HG03520 (cell line): ENCODE measurements at regions not wholly inside any gene's neighbourhood (a gene's known extent, or its start where the extent isn't known, plus 50 kb on each side); places are given as distances from the start of the nearest gene placed in this dataset.

Source experiments
- ATAC-seq: cut with Tn5 transposase; IDR thresholded peaks from one replicate; pipeline ENCODE4 v1.9.1; 2021; ENCODE audit warnings: mild to moderate bottlenecking, moderate library complexity; ENCODE audit not compliant: unreplicated experiment

- no peak for ATAC-seq
Observed at GRCh38 chr17:69761767-69762321, 313.2 kb upstream of the KCNJ16 start.

- ATAC-seq = no peak
Observed at GRCh38 chr17:69762359-69762758, 312.7 kb upstream of the KCNJ16 start.

DNA sequence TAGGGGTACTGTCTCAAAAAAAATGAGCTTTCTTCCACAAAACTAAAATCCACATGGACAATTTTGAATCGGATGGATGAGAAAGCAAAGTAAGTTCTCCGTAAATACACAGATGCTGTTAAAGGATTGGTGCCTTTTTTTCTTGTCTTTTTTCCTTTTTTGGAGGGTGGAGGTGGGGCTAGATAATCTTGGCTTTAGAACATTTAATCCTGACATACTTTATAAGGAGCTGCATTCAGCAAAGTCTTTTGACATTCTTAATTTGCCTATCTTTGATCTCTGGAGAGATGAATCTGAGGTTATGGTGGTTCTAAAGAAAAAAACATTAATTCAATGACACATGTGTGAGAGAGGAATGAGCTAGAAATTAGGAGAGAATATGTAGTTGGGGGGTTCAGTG is 312.3 kb upstream of the KCNJ16 start:
- ATAC-seq = no peak

GRCh38 chr17:69763503-69763902 is 311.5 kb upstream of the KCNJ16 start:
- no peak for ATAC-seq

DNA sequence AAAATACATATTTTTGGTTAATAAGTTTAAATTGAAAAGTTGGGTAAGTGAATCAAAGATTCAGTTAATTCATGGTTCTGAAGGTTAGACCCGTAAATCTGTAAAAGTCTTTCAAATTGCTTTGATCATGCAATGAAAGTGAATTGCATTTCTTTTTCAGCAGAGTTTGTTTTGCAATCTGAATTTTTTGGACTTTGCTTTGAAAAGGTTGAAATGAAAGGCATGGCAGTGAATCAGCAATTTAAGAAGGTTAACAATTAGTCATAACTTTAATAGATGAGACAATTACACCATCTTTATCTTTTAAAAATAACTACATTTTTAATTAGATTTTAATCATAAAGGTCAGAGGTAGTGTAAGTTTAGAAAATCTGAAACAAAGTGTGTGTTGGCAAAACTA is 310.9 kb upstream of the KCNJ16 start:
- no peak for ATAC-seq

GRCh38 chr17:69769050-69769449 is 306.0 kb upstream of the KCNJ16 start:
- no peak for ATAC-seq

- ATAC-seq = no peak
Observed at GRCh38 chr17:69773081-69773480, 301.9 kb upstream of the KCNJ16 start.

DNA sequence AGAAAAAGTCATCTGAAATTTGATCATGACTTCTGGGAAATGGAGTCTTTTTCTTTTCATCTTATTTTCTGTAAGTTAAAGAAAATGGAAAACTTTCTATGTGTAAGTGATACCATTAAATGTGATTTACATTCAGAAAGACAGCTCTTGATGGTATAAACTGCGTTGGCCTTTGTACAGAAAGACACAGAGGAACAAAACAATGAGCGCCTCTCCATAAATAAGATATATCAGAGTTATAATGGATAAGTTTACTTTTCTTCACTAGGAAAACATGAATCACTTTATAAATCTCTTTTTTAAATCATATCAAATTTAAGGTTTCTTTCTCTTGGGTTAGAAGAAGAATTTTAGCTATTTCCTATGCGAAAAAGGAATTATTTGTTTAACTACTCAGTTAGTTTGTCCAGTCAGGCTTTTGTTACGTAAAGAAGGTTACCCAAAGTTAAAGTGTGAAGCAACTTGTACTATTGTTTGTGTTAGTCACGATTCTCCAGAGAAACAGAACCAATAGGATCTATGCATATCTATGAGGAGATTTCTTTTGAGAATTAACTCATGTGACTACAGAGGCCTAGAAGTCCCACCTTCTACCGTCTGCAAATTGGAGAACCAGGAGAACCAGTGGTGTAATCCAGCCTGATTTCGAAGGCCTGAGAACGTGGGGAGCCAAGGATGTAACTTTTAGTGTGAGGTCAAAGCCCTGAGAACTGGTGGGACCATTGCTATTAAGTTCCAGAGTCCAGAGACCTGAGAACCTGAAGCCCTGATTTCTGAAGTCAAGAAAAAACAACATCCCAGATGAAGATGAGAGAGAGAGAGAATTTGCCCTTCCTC is 295.4 kb upstream of the KCNJ16 start:
- no peak for ATAC-seq

GRCh38 chr17:69783865-69784264 is 291.2 kb upstream of the KCNJ16 start:
- ATAC-seq = no peak

DNA sequence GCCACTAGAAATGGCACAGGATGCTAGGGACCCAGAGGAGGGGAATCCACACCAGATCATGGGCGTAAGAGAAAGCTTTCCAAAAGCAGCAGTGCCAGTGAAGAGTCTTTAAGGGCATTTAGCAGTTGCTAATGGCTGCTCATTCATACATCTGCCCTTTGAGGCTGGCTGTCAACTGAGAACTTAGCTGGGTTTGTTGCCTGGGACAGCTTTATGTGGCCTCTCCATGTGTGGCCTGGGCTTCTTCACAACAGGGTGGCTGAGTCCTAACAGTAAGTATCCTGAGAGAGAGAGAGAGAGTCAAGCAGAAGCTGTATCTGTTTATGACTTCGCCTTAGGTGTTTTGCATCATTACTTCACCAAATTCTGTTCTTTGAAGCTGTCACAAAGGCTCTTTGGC is 286.1 kb upstream of the KCNJ16 start:
- ATAC-seq = no peak

DNA sequence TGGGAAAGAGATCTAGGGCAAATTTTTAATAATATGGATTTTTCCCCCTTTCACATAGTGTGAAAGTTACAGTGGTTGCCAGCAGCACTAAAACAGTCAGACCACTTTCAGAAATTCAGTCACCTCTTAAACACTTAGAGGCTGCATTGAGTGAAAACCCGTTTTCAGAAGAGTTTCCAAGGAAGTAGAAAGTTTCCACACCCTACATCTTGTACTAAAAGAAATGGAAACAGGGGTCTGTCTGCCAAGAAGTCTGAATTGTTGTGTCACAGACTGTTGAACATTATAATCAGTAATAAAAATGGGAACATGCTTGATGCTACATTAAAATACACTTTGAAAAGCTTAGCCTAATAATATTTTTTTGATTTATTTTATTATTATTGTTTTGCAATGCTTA is 278.9 kb upstream of the KCNJ16 start:
- ATAC-seq = no peak

GRCh38 chr17:69800870-69801269 is 274.2 kb upstream of the KCNJ16 start:
- ATAC-seq = no peak

DNA sequence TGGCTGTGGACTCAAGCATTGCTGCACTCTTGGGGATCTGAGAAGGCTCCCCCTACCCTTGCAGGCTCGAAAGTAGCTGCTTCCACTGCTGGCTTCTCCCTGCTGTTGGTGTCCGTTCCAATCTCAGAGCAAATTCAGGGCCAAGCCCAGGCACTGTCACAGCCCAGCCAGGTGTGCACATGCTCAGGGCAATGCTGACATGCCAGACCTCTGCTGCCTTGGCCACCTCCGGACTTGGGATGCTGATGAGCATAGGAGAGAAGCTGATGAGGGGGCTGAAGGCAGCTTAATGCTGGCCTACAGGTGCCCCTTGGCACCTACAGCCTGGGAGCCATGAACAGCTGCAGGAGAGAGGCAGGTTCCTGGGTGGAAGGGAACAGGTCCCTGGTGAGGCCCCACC is 273.7 kb upstream of the KCNJ16 start:
- no peak for ATAC-seq

- ATAC-seq = no peak
Observed at GRCh38 chr17:69802045-69802740, 272.8 kb upstream of the KCNJ16 start.

DNA sequence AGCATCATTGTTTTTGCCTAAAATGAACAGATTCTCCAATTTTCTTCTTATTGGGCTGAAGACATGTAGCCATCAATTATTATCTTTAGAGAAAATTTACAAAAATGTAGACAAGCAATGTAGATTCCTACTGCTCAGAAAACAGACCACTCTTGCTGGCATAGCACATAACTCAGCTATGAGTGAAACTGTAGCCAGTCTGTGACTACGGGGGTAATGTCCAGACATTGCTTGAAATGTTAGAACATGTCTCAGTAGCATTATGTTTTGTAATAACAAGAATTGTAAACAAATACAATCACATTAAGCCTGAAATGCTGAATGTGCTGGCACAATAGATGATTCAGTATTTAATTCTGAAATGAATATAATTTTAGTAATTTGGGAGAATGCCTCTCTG is 265.7 kb upstream of the KCNJ16 start:
- no peak for ATAC-seq

- ATAC-seq = no peak
Observed at GRCh38 chr17:69810326-69810965, 264.6 kb upstream of the KCNJ16 start.

DNA sequence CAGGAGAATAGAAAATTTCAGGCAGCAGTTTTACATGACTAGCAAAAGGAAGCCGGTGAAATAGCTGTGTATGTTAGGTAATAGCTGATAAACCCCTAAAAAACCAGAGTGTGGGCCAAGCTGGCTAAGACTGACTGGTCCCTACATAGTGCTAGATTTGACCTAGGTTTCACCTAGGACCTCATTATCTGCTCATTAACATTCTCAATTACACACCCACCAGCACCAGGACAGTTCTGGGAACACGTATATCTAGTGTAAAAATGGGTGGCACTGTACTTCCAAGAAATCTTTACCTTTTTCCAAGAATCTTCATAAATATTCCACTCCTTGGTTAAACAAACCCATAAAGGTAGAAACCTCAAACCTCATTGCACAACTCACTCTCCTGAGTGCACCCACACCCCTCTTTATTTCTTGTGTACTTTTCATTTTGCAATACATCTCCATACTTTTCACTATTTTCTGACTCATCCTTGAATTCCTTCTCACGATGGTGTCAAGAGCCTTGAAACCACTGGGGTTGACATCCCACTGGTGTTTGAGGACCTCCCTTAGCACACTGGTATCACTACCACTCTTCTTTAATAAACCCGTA is 262.7 kb upstream of the KCNJ16 start:
- ATAC-seq = no peak

GRCh38 chr17:69814031-69814430 is 261.0 kb upstream of the KCNJ16 start:
- no peak for ATAC-seq

DNA sequence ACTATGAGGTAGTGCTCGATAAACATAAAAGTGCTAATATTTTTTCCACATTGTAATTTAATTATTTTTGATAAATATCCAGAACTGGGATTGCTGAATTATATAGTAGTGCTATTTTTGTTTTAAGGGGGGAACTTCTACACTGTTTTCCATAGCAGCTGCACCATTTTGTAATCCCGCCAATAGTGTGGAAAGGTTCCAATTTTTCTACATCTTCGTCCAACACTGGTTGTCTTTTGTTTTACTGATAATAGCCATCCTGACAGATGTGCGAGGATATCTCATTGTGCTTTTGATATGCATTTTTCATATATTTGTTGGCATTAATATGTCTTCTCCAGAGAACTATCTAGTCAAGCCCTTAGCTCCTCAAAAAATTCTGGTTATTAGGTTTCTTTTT is 259.6 kb upstream of the KCNJ16 start:
- ATAC-seq = no peak

GRCh38 chr17:69818467-69818866 is 256.6 kb upstream of the KCNJ16 start:
- no peak for ATAC-seq
